OCI-LY1 (cell line): ENCODE measurements at regions not wholly inside any gene's neighbourhood (a gene's known extent, or its start where the extent isn't known, plus 50 kb on each side); places are given as distances from the start of the nearest gene placed in this dataset.

Experiments used
- EZH2 ChIP-seq: fragments of 200-600 bp; sonication (generic), shearing (Covaris generic); IDR thresholded peaks from 2 replicates; pipeline ENCODE4 v1.8.0; 2017; ENCODE audit warnings: borderline replicate concordance, mixed run types, mild to moderate bottlenecking, antibody characterized with exemption, low read length, moderate library complexity, mixed read lengths
- TF ChIP-seq, protein P1 (sequence below): fragments of 200-600 bp; sonication (generic), shearing (Covaris generic); IDR thresholded peaks from 2 replicates; pipeline ENCODE4 v1.5.1; 2017; ENCODE audit warnings: mild to moderate bottlenecking, antibody characterized with exemption, low read length, moderate library complexity, mixed read lengths

GRCh38 chr9:109582386-109582785 lies 84.3 kb upstream of the PTPN3 start:
- no peak for TF ChIP-seq EZH2
- TF ChIP-seq, protein P1, sequence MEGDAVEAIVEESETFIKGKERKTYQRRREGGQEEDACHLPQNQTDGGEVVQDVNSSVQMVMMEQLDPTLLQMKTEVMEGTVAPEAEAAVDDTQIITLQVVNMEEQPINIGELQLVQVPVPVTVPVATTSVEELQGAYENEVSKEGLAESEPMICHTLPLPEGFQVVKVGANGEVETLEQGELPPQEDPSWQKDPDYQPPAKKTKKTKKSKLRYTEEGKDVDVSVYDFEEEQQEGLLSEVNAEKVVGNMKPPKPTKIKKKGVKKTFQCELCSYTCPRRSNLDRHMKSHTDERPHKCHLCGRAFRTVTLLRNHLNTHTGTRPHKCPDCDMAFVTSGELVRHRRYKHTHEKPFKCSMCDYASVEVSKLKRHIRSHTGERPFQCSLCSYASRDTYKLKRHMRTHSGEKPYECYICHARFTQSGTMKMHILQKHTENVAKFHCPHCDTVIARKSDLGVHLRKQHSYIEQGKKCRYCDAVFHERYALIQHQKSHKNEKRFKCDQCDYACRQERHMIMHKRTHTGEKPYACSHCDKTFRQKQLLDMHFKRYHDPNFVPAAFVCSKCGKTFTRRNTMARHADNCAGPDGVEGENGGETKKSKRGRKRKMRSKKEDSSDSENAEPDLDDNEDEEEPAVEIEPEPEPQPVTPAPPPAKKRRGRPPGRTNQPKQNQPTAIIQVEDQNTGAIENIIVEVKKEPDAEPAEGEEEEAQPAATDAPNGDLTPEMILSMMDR, result no peak
